PFSK-1 (cell line): ENCODE measurements at regions not wholly inside any gene's neighbourhood (a gene's known extent, or its start where the extent isn't known, plus 50 kb on each side); places are given as distances from the start of the nearest gene placed in this dataset.

Experiments used
- FOXP2 ChIP-seq: optimal IDR thresholded peaks from 2 replicates; pipeline ENCODE3; 2011; ENCODE audit warnings: borderline replicate concordance, control low read depth, inconsistent platforms; ENCODE audit not compliant: insufficient read depth; ENCODE audit errors: extremely low read length, extremely low read depth
- POLR2AphosphoS5 ChIP-seq: IDR thresholded peaks from 2 replicates; pipeline ENCODE4 v1.6.1; 2012; ENCODE audit warnings: low read depth, mild to moderate bottlenecking, control low read depth, low read length, moderate library complexity
- SIN3A ChIP-seq: IDR thresholded peaks from 2 replicates; pipeline ENCODE4 v1.6.1; 2012; ENCODE audit warnings: mild to moderate bottlenecking, low read length, moderate library complexity, borderline replicate concordance; ENCODE audit not compliant: insufficient read depth
- TAF1 ChIP-seq: IDR thresholded peaks from 2 replicates; pipeline ENCODE4 v1.6.1; 2012; ENCODE audit warnings: low read length, control low read depth, borderline replicate concordance; ENCODE audit not compliant: insufficient read depth
- TF ChIP-seq, protein P1 (sequence below), 2 experiments: IDR thresholded peaks; 2 replicates each; pipeline versions ENCODE4 v1.6.1 to v1.8.0; 2011 to 2012; ENCODE audit warnings: low read depth in 2 of 2, low read length in 2 of 2, control low read depth in 1 of 2, inconsistent platforms in 1 of 2, mild to moderate bottlenecking in 1 of 2, moderate library complexity in 1 of 2; ENCODE audit not compliant: insufficient read depth in 1 of 2

GRCh38 chr9:90140131-90140818, 502.3 kb downstream of the DIRAS2 start:
- no peak for TF ChIP-seq TAF1
- TF ChIP-seq, protein P1, sequence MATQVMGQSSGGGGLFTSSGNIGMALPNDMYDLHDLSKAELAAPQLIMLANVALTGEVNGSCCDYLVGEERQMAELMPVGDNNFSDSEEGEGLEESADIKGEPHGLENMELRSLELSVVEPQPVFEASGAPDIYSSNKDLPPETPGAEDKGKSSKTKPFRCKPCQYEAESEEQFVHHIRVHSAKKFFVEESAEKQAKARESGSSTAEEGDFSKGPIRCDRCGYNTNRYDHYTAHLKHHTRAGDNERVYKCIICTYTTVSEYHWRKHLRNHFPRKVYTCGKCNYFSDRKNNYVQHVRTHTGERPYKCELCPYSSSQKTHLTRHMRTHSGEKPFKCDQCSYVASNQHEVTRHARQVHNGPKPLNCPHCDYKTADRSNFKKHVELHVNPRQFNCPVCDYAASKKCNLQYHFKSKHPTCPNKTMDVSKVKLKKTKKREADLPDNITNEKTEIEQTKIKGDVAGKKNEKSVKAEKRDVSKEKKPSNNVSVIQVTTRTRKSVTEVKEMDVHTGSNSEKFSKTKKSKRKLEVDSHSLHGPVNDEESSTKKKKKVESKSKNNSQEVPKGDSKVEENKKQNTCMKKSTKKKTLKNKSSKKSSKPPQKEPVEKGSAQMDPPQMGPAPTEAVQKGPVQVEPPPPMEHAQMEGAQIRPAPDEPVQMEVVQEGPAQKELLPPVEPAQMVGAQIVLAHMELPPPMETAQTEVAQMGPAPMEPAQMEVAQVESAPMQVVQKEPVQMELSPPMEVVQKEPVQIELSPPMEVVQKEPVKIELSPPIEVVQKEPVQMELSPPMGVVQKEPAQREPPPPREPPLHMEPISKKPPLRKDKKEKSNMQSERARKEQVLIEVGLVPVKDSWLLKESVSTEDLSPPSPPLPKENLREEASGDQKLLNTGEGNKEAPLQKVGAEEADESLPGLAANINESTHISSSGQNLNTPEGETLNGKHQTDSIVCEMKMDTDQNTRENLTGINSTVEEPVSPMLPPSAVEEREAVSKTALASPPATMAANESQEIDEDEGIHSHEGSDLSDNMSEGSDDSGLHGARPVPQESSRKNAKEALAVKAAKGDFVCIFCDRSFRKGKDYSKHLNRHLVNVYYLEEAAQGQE (IDR thresholded peaks at IDR 0.05; ENCODE audit: insufficient read depth in 1 of 2, low read depth in 2 of 2, low read length in 2 of 2): no peak
- TF ChIP-seq FOXP2: no peak
- TF ChIP-seq POLR2AphosphoS5: no peak
- TF ChIP-seq SIN3A: no peak

DNA sequence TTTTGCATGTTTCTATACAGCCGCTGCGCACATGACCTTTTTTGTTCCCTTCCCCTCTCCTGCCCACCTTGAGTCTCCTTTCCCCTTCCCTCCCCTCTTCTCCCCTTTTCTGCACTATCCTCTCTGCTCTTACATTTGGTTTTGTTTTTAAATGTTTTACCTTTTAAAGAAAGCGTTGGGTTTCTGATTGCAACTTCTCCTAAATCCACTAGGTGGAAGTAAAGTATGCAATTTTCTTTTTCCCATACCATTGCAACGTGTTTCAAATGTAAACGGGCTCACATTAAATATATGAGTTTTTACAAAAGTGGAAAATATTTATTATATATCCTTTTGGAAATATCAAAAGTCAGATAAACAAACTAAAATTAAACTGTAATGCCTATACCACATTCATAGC, 500.9 kb downstream of the DIRAS2 start:
- TF ChIP-seq, protein P1 (IDR thresholded peaks at IDR 0.05; ENCODE audit: insufficient read depth in 1 of 2, low read depth in 2 of 2, low read length in 2 of 2): no peak
- TF ChIP-seq POLR2AphosphoS5: no peak
- TF ChIP-seq TAF1: no peak
- no peak for TF ChIP-seq SIN3A
- TF ChIP-seq FOXP2: no peak

GRCh38 chr9:90142580-90142979, 500.0 kb downstream of the DIRAS2 start:
- TF ChIP-seq, protein P1 (IDR thresholded peaks at IDR 0.05; ENCODE audit: insufficient read depth in 1 of 2, low read depth in 2 of 2, low read length in 2 of 2): no peak
- TF ChIP-seq FOXP2 (no peak), TAF1 (no peak), POLR2AphosphoS5 (no peak)

DNA sequence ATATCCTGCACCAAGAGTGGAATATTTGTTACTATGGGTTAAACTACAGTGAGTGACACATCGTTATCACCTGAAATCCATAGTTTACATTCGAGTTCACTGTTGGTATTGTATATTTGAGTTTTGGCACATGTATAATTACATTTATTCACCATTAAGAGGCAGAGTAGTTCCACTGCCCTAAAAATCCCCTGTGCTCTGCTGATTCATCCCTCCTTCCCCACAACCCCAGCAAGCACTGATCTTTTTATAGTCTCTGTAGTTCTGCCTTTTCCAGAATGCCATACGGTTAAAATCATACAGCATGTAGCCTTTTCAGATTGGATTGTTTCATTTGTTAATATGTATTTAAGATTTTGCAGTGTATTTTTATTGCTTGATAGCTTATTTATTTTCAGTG, 495.2 kb downstream of the DIRAS2 start:
- TF ChIP-seq FOXP2 (no peak), SIN3A (no peak), POLR2AphosphoS5 (no peak), TAF1 (no peak)
- TF ChIP-seq, protein P1 (IDR thresholded peaks at IDR 0.05; ENCODE audit: insufficient read depth in 1 of 2, low read depth in 2 of 2, low read length in 2 of 2): no peak
